Aorta (tissue), 5 donors: ENCODE measurements at regions not wholly inside any gene's neighbourhood (a gene's known extent, or its start where the extent isn't known, plus 50 kb on each side); places are given as distances from the start of the nearest gene placed in this dataset.

Experiments
- ATAC-seq: fragments of 200-7000 bp; cut with Tn5 transposase; one replicate; pipeline ENCODE4 v1.9.1; 2022; ENCODE audit warnings: moderate library complexity; ENCODE audit not compliant: low FRiP score
- DNase-seq, 2 donors: peaks; one replicate each; pipeline ENCODE4 v3.0.0-alpha.2; 2020
- H3K27ac ChIP-seq, 2 donors: one replicate each; pipeline ENCODE4 v1.5.1; 2013; ENCODE audit warnings: low read length in 2 of 2, mild to moderate bottlenecking in 2 of 2, moderate library complexity in 2 of 2, control low read depth in 1 of 2, inconsistent platforms in 1 of 2, low read depth in 1 of 2
- H3K27me3 ChIP-seq, 2 donors: one replicate each; pipeline ENCODE4 v1.6.1; 2013; ENCODE audit warnings: control low read depth in 1 of 2, low read length in 1 of 2, mild to moderate bottlenecking in 1 of 2, moderate library complexity in 1 of 2; ENCODE audit not compliant: insufficient read depth in 2 of 2, control insufficient read depth in 1 of 2
- H3K36me3 ChIP-seq, 2 donors: one replicate each; pipeline ENCODE4 v1.6.1; 2013; ENCODE audit warnings: control low read depth in 1 of 2, low read length in 1 of 2, mild to moderate bottlenecking in 1 of 2; ENCODE audit not compliant: insufficient read depth in 2 of 2, control insufficient read depth in 1 of 2
- H3K4me1 ChIP-seq, 2 donors: one replicate each; pipeline ENCODE4 v1.6.1; 2013; ENCODE audit warnings: low read length in 2 of 2, control low read depth in 1 of 2, mild to moderate bottlenecking in 1 of 2, moderate library complexity in 1 of 2; ENCODE audit not compliant: insufficient read depth in 2 of 2, control insufficient read depth in 1 of 2
- H3K4me3 ChIP-seq, 2 donors: one replicate each; pipeline ENCODE4 v1.5.1; 2013; ENCODE audit warnings: low read length in 2 of 2, control low read depth in 1 of 2, mild to moderate bottlenecking in 1 of 2
- H3K9me3 ChIP-seq: one replicate; pipeline ENCODE4 v1.6.1; 2013; ENCODE audit warnings: mild to moderate bottlenecking, low read length; ENCODE audit not compliant: control insufficient read depth
- WGBS, 2 donors: extraction: QIAGEN DNeasy Blood & Tissue Kit; methylation state at CpG; one replicate each; pipeline ENCODE4 v1.1.7; 2013; 5-methylcytosine and 5-hydroxymethylcytosine counted together
- intact Hi-C, 2 donors: fragments of 100-400 bp; cut with DNase I; formaldehyde crosslinking; loops; one replicate each; pipeline versions ENCODE4 v1.14.2 to v1.15.0; 2022
- donor health status: healthy with polysubstance abuse.
- donor health status: Bipolar disorder and iron deficiency.
- donor health status: DM: no; HTN: no; CAD: no.
- donor health status: DM: no; HTN: no; CAD: no.
- donor health status: DM: yes; HTN: yes; CAD: no.

DNA sequence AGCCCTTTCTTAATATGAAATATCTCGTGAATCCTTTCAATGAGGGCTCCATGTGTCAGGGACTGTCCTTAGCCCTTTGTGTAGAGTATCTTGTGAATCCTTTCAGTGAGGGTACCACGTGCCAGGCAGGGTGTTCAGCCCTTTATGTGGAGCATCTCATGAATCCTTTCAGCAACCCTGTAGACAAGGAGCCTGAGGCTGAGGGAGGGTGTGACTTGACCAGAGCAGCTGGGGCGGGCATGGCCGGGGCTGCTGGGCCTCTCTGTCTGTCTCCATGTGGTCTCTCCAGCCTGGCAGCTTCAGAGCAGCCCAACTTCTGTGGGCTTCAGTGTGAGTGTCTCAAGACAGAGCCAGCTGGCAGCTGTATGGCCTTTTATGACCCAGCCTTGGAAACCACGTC is 140.2 kb downstream of the AACS start:
- H3K27me3 ChIP-seq, result no peaks in the 10 kb centered on the region
- no peak for ATAC-seq
- 63 to 66% methylated on average over 5 of the region's 5 CpGs for WGBS, 2 donors
- H3K4me1 ChIP-seq, result no peaks in the 10 kb centered on the region
- intact Hi-C loops, result no loop called here
- peak in 1 of 2 donors; percentile 17 for DNase-seq
- H3K4me3 ChIP-seq, result no peak overlapping the region
- H3K9me3 ChIP-seq, result peaks cover 8% of the 10 kb centered on the region
- H3K36me3 ChIP-seq, result no peaks in the 10 kb centered on the region
- H3K27ac ChIP-seq, result no peak overlapping the region

DNA sequence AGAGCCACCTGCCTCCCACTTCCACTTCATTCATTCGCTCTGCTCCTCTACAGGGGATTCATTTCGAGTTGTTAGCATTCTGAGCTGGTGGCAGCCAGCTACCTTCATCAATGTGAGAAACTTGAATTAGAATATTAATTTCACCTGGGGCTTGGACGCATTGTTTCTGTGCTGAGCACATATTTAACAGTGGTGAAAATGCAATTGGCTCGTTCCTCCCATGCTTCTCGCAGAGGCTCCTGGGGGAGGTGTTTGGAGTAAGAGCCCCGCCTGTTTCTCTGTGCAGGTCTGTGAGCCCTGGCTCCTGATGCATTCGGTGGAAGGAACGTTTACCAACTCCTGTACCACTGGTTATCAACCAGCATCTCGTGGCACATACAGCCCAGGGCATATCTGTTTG is 141.5 kb downstream of the AACS start:
- no peak overlapping the region for H3K27ac ChIP-seq
- peaks cover 6% of the 10 kb centered on the region for H3K9me3 ChIP-seq
- no peak overlapping the region for H3K4me3 ChIP-seq
- DNase-seq (peak in 1 of 2 donors; percentile 37), ATAC-seq (no peak)
- no peaks in the 10 kb centered on the region for H3K36me3 ChIP-seq
- H3K4me1 ChIP-seq, result no peaks in the 10 kb centered on the region
- 73 to 77% methylated on average over 9 of the region's 9 CpGs for WGBS, 2 donors
- intact Hi-C loops, result no loop called here
- H3K27me3 ChIP-seq, result no peaks in the 10 kb centered on the region

DNA sequence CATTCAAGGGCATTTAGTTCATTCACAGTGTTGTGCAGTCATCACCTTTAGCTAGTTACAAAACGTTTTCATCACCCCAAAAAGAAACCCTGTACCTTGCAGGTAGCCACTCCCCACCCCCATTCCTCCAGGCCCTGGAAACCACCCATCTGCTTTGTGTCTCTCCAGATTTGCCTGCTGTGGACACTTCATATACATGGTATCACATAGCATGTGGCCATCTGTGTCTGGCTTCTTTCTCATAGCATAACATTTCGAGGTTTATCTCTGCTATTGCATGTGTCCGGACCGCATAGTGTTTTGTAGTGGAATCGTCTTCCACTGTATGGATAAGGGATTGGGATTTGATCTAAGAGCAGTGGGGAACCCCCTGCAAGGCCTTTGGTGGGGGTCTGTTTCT is 143.1 kb downstream of the AACS start:
- intact Hi-C loops, result no loop called here
- WGBS, 2 donors, result 69 to 73% methylated on average over 5 of the region's 5 CpGs
- no peaks in the 10 kb centered on the region for H3K36me3 ChIP-seq
- H3K4me3 ChIP-seq, result no peak overlapping the region
- DNase-seq (no peak), ATAC-seq (no peak)
- no peaks in the 10 kb centered on the region for H3K4me1 ChIP-seq
- peaks cover 2% of the 10 kb centered on the region for H3K9me3 ChIP-seq
- no peaks in the 10 kb centered on the region for H3K27me3 ChIP-seq
- H3K27ac ChIP-seq, result no peak overlapping the region

DNA sequence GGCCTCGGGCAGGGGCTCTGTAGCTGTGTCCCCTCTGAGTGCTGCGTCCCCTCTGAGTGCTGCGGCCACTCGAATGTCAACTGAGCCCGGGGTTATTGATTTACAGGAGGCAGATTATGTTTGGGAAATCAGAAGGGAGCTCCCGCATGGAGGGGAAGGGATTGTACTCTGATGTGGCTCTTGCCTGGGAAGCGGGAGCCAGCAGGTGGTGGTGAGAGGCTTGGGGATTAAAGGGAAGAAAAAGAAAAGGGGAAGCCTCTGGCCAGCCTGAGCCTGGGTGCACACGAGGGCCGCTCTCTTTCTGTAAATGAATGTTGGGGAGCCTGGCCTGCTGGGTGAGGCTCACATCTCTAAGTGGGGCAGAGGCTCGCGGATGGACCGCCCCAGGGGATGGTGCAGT is 143.7 kb downstream of the AACS start:
- Histone ChIP-seq H3K9me3 (peaks cover 2% of the 10 kb centered on the region), H3K27ac (no peak overlapping the region), H3K4me3 (no peak overlapping the region), H3K36me3 (no peaks in the 10 kb centered on the region), H3K4me1 (no peaks in the 10 kb centered on the region), H3K27me3 (no peaks in the 10 kb centered on the region)
- intact Hi-C loops, result no loop called here
- WGBS, 2 donors, result 83 to 84% methylated on average over 12 of the region's 12 CpGs
- ATAC-seq, result no peak
- DNase-seq, result no peak

DNA sequence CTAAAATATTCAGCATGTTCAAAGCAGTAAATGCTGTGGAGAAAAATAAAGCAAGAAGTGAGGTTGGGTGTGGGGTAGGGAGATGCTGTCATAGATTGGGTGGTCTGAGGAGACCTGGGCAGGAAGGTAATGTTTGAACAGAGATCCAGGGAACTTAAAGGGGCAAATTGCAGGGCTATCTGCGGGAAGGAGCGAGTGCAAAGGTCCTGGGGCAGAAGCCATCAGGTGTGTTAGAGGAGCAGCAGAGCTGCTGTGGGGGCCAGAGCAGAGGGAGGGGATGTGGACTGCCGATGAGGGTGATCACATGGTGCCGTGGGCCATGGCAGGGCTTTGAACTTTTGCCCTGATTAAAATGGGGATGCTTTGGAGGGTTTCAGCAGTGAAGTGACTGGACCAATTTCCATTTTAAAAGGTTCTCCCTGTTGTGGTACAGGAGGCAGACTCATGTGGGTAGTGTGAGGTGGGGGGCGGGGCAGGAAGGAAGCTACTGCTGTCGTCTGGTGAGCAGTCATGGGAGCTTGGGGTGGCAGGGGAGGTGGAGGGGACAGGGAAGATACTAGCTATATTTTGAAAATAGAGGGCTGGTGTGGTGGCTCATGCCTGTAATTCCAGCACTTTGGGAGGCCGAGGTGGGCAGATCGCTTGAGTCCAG is 145.0 kb downstream of the AACS start:
- DNase-seq, result no peak
- ATAC-seq, result no peak
- no peaks in the 10 kb centered on the region for H3K27me3 ChIP-seq
- peaks cover 3% of the 10 kb centered on the region for H3K9me3 ChIP-seq
- intact Hi-C loops, result no loop called here
- H3K36me3 ChIP-seq, result no peaks in the 10 kb centered on the region
- no peaks in the 10 kb centered on the region for H3K4me1 ChIP-seq
- no peak overlapping the region for H3K27ac ChIP-seq
- WGBS, 2 donors, result 86 to 88% methylated on average over 8 of the region's 8 CpGs
- no peak overlapping the region for H3K4me3 ChIP-seq

DNA sequence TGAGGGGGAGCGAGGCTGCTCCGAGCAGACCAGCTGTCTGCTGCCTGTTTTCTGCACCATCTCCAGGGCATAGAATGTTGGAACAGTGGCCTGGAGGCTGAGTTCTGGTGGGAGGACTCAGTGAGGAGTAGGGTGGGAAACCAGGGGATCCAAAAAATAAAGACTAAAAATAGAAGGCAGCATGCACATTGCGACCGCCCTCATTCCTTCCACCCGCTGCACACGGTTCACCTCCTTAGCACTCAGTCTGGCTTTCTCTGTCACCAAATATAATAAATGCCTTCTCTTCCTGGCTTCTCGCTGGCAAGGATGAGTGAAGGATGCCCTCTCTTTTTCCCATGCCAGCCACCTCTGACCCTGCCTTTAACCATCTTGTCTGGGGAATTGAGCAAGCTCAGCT is 146.2 kb downstream of the AACS start:
- Histone ChIP-seq H3K9me3 (peaks cover 1% of the 10 kb centered on the region), H3K27me3 (no peaks in the 10 kb centered on the region), H3K4me3 (no peak overlapping the region), H3K27ac (no peak overlapping the region), H3K36me3 (no peaks in the 10 kb centered on the region), H3K4me1 (no peaks in the 10 kb centered on the region)
- DNase-seq, result no peak
- no peak for ATAC-seq
- WGBS, 2 donors, result 22 to 23% methylated on average over 7 of the region's 7 CpGs
- intact Hi-C loops, result no loop called here

DNA sequence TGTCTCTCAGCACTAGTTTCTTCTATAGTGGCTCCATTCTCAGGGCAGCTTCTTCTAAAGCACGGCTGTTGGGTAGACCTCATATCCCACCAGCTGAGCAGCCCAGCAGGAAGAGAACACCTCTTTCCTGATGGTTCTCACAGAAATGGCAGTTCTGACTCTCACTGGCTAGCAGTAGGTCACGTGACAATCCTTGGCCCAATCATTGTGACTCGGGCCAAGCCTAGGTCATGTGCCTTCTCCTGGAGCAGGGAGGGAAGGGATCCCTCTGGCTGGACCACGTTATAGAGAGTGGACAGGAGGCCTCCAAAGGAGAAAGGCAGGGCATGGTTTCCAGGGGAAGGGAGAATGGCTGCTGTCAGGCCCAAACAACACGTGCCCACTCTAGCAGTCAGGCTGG is 149.1 kb downstream of the AACS start:
- no peak overlapping the region for H3K27ac ChIP-seq
- peaks cover 1% of the 10 kb centered on the region for H3K9me3 ChIP-seq
- H3K36me3 ChIP-seq, result no peaks in the 10 kb centered on the region
- intact Hi-C loops, result no loop called here
- DNase-seq (no peak), ATAC-seq (no peak)
- H3K4me3 ChIP-seq, result no peak overlapping the region
- H3K4me1 ChIP-seq, result no peaks in the 10 kb centered on the region
- no peaks in the 10 kb centered on the region for H3K27me3 ChIP-seq
- 83 to 84% methylated on average over 5 of the region's 5 CpGs for WGBS, 2 donors

DNA sequence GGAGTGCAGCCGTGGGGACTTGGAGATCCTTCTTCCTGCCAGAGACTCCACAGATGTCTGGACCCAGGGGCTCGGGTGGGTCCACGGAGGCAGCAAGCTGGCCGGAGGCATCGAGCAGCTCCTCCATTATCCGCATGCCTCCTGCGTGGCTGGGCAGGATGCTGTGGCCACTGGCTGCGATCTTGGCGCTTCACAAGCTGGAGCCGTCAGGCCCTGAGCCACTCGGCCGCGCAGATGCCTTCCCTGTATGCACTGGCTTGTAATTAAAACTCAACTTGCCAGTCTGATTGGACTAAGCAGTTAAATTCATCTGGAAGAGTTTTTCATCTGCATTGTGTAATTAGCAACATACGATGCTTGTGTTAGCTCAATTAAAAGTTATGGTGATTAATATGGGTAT is 151.5 kb downstream of the AACS start:
- 86 to 87% methylated on average over 14 of the region's 14 CpGs for WGBS, 2 donors
- ATAC-seq, result no peak
- no peaks in the 10 kb centered on the region for H3K36me3 ChIP-seq
- no peaks in the 10 kb centered on the region for H3K4me1 ChIP-seq
- intact Hi-C loops, result no loop called here
- no peaks in the 10 kb centered on the region for H3K27me3 ChIP-seq
- no peak overlapping the region for H3K4me3 ChIP-seq
- H3K27ac ChIP-seq, result no peak overlapping the region
- no peak for DNase-seq
- H3K9me3 ChIP-seq, result peaks cover 1% of the 10 kb centered on the region

DNA sequence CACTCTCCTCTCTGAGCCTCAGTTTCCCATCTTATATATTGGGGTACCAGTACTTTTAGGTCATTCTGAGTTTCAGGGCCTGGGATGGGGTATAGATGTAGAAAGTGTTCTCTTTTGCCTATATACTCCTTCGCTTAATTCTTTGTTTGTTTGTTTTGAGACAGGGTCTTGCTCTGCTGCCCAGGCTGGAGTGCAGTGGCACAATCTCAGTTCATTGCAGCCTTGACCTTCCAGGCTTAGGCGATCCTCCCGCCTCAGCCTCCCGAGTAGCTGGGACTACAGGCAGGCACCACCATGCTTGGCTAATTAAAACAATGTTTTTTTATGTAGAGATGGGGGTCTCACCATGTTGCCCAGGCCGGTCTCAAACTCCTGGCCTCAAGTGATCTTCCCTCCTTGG is 152.1 kb downstream of the AACS start:
- ATAC-seq (no peak), DNase-seq (no peak)
- 76 to 77% methylated on average over 5 of the region's 5 CpGs for WGBS, 2 donors
- H3K27ac ChIP-seq, result no peak overlapping the region
- H3K36me3 ChIP-seq, result no peaks in the 10 kb centered on the region
- no peak overlapping the region for H3K4me3 ChIP-seq
- H3K9me3 ChIP-seq, result peaks cover 1% of the 10 kb centered on the region
- H3K27me3 ChIP-seq, result no peaks in the 10 kb centered on the region
- no peaks in the 10 kb centered on the region for H3K4me1 ChIP-seq
- intact Hi-C loops, result no loop called here
